Sigmoid colon (tissue), 4 donors: ENCODE measurements at regions not wholly inside any gene's neighbourhood (a gene's known extent, or its start where the extent isn't known, plus 50 kb on each side); places are given as distances from the start of the nearest gene placed in this dataset.

Experiments
- EP300 ChIP-seq, 4 donors: sonication (generic); formaldehyde crosslinking; IDR thresholded peaks; one replicate each; pipeline ENCODE4 v1.6.1; 2017; ENCODE audit warnings: antibody characterized with exemption in 4 of 4
- POLR2A ChIP-seq, 2 donors: fragments of 450-650 bp; IDR thresholded peaks; one replicate each; pipeline ENCODE4 v1.6.1; 2016; ENCODE audit warnings: antibody characterized with exemption in 2 of 2, mild to moderate bottlenecking in 2 of 2, moderate library complexity in 2 of 2
- POLR2AphosphoS5 ChIP-seq, 4 donors: sonication (generic); formaldehyde crosslinking; IDR thresholded peaks; one replicate each; pipeline ENCODE4 v1.6.1; 2017; ENCODE audit warnings: antibody characterized with exemption in 4 of 4
- TF ChIP-seq, protein P1 (sequence below), 4 experiments: fragments of 450-650 bp in 3 of 4; fragments of 200-600 bp in 1 of 4; IDR thresholded peaks; one replicate each; pipeline ENCODE4 v1.5.1; 2016 to 2019; ENCODE audit warnings: antibody characterized with exemption in 4 of 4, mild to moderate bottlenecking in 3 of 4, moderate library complexity in 2 of 4

- TF ChIP-seq, protein P1, sequence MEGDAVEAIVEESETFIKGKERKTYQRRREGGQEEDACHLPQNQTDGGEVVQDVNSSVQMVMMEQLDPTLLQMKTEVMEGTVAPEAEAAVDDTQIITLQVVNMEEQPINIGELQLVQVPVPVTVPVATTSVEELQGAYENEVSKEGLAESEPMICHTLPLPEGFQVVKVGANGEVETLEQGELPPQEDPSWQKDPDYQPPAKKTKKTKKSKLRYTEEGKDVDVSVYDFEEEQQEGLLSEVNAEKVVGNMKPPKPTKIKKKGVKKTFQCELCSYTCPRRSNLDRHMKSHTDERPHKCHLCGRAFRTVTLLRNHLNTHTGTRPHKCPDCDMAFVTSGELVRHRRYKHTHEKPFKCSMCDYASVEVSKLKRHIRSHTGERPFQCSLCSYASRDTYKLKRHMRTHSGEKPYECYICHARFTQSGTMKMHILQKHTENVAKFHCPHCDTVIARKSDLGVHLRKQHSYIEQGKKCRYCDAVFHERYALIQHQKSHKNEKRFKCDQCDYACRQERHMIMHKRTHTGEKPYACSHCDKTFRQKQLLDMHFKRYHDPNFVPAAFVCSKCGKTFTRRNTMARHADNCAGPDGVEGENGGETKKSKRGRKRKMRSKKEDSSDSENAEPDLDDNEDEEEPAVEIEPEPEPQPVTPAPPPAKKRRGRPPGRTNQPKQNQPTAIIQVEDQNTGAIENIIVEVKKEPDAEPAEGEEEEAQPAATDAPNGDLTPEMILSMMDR (IDR thresholded peaks at IDR 0.05) = no peak
- TF ChIP-seq POLR2AphosphoS5 (IDR thresholded peaks at IDR 0.05) = no peak
- no peak for TF ChIP-seq POLR2A (IDR thresholded peaks at IDR 0.05)
- no peak for TF ChIP-seq EP300 (IDR thresholded peaks at IDR 0.05)
Observed at GRCh38 chr11:42996421-42997307, 315.1 kb upstream of the API5 start.
